ENCODE measurements at regions not wholly inside any gene's neighbourhood (a gene's known extent, or its start where the extent isn't known, plus 50 kb on each side); places are given as distances from the start of the nearest gene placed in this dataset.
"Not testable (repeated sequence)": the region's sequence is repeated elsewhere in the genome, so short reads cannot be mapped to it uniquely, and the experiment has no call there.

DNA sequence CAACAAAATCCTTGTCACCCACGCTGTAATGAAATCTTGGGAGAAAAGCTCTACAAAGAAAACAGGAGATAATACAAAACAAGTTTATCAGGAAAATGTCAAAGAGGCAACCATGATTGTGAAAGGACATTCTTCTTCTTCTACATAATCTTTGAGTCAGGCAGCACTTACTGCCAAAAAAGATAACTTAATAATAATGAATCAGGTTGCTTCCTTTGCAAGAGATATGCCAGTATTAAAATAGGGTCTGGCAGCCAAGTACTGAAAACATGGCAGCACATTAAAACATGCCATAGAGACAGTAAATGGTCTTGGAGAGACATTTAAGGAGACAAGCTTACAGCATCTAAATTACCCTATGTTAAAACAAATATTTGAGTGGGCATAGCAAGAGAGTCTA lies 1573.4 kb downstream of the EFNA5 start:
- DNase-seq (ENCODE audit: low spot score) = no peak
- in situ Hi-C loops (cut with HindIII; ENCODE audit: low sequenced_read_pairs) = no loop called here

DNA sequence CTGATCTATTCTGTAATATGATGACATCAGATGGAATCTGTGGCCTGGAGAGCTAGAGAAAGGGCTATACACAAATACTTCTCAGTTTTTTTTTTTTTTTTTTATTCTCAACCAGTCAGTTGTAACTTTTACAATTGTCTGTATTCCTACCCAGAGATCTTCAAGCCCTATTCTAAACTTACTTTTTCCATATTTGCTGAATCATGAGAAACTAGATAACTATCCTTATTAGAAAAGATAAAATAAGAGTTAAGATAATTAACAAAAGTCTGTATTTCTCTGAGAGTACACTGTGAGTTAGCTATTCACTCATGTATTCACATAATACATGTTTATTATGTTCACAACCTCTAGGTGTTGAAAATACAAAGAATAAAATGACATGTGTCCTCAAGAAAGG lies 1575.9 kb downstream of the EFNA5 start:
- no peak for DNase-seq (ENCODE audit: low spot score)
- in situ Hi-C loops (cut with HindIII; ENCODE audit: low sequenced_read_pairs) = no loop called here

DNA sequence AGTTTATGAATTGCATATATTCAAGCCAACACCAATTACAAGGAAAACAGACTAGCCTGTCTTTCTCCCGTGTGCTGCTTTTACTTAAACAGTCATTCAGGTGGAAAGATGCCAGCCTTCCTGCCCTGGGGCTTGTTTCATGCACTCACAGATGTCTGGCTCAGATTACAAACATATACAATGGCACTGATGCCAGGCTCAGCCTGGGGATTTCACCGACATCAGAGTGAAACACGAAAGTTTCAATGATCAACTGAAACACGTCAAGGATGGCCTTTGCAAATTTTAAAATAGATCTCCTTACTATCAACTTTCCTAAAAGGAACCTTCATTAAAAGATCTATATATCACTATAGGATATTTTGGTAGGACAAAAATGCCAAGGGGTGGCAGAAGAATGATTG lies 1576.5 kb downstream of the EFNA5 start:
- DNase-seq (ENCODE audit: low spot score) = no peak
- in situ Hi-C loops (cut with HindIII; ENCODE audit: low sequenced_read_pairs) = no loop called here

DNA sequence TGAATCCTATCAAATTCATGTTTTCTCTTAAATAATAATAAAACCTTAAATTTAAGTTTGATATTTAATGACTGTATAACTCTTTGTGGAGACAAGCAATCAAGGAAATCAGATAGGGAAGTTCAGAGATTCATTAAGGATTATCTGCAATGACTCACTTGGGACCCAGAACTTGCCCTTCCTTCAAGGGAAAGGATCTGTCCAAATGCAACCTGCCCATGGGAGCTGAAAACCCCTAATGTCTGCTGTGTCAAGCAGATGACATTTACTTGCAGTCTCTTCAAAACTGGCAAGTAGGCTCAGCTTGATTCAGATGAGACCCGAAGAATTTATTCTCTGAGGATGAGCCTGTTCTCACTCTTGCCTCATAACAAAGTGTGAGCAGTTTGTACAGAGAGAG lies 1577.6 kb downstream of the EFNA5 start:
- in situ Hi-C loops (cut with HindIII; ENCODE audit: low sequenced_read_pairs) = no loop called here
- DNase-seq (ENCODE audit: low spot score) = no peak

DNA sequence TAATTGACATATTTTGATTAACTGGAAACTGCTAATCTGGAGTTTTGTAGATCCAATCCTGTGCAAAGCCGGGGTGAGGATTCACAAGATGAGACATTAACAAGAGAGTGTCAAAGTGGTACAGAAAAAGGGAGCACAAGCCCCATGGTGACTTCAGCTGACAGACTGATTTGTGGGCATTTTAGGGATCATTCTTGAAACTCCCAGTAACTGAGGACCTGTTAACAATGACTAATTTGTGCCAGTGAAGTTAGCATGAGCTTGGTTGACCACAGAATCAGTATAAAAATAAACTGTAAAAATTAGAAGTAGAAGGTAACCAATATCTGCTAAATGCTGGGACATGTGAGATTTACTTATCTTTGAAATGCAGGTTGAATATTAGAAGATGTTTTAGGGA lies 1578.3 kb downstream of the EFNA5 start:
- in situ Hi-C loops (cut with HindIII; ENCODE audit: low sequenced_read_pairs) = no loop called here
- DNase-seq (ENCODE audit: low spot score) = no peak

DNA sequence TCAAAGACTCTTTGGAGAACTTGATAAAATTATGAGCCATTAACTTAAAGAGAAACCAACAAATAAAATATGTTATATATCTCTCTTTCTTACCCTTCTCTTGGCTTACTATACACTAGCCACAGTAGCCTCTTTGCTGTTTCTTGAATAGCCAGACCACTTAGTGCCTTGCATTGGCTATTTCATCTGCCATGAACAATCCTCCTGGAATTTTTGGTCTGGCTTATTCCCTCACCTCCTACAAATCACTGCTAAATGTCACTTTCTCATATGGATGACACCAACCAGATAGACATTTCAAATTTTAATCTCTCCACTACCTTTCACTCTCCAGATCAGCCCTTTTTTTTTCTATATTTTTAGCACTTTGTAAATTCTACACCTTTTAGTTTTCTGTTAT lies 1581.7 kb downstream of the EFNA5 start:
- in situ Hi-C loops (cut with HindIII; ENCODE audit: low sequenced_read_pairs) = no loop called here

DNA sequence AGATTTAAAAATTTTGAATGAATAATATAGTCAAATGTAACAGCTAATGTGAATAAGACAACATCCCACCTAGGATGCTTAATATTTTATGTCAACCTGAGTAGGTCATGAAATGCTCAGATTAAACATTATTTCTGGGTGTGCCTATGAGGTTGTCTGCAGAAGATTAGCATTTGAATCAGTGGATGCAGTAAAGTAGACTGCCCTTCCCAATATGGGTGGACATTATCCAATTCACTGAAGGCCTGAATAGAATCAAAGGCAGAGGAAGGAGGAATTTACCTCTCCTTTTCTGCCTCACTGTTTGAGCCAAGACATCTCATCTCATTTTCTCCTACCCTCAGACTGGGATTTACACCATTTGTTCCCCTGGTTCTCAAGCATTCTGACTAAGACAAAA lies 1582.3 kb downstream of the EFNA5 start:
- in situ Hi-C loops (cut with HindIII; ENCODE audit: low sequenced_read_pairs) = no loop called here

More for the DNA sequence above, 1581.7 kb downstream of the EFNA5 start:
- no peak for DNase-seq (ENCODE audit: low spot score)

DNA sequence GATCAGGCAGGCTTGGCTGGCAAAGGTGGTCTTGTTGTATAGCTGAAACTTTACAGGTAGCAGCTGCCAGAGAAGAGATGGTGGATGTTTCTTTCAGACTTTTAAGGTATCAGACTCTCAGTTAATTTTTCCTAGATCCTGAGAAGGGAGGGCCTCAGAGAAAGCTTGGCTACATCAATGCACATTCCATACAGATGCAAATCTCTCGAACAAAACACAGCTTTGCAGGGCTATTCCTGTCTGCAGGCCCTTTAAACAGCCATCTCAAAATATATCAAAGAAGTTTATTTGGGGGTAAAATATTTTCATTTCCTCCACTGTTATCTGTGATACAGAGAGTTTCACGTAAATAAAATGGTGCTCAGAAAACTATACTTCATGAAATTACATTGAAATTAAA lies 1584.4 kb downstream of the EFNA5 start:
- no peak for DNase-seq (ENCODE audit: low spot score)
- in situ Hi-C loops (cut with HindIII; ENCODE audit: low sequenced_read_pairs) = no loop called here

More for the DNA sequence above, 1582.3 kb downstream of the EFNA5 start:
- no peak for DNase-seq (ENCODE audit: low spot score)

DNA sequence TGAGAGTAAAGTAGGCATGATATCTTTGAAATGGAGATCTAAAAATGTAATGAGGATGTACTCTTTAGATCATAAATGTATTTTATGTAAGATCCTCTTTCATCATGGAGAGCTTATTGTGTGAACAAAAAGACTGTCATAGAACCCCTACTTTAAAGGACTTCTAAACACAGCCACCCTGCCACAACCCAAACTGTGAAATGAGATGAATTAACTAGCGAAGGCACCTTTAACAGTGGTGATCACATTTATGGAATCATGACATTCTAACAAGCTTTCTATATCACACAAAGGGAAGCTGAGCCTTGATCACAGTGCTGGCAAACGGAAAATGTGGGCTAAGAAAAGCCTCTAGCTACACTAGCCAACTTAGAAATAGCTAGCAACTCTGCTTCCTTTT lies 1585.2 kb downstream of the EFNA5 start:
- in situ Hi-C loops (cut with HindIII; ENCODE audit: low sequenced_read_pairs) = no loop called here
- DNase-seq (ENCODE audit: low spot score) = no peak

DNA sequence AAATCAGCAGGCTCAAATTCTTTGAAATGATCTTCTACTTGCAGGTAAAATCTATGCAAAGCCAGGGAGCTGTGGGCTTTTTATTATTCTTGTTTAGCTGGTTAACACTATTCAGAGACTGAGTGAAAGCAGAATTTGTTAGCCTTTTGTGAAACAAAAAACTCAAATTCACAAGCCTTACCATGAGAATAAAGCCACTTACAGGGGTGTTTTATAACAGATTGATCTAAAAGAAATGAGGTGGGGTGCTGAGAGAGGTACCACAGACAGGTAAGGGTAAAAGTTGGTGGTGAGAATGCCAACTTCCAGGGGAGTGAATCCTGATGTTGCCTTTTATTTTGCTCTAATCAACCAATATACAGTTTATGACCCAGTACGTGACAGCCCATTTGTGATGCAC lies 1585.6 kb downstream of the EFNA5 start:
- DNase-seq (ENCODE audit: low spot score) = no peak
- in situ Hi-C loops (cut with HindIII; ENCODE audit: low sequenced_read_pairs) = no loop called here

DNA sequence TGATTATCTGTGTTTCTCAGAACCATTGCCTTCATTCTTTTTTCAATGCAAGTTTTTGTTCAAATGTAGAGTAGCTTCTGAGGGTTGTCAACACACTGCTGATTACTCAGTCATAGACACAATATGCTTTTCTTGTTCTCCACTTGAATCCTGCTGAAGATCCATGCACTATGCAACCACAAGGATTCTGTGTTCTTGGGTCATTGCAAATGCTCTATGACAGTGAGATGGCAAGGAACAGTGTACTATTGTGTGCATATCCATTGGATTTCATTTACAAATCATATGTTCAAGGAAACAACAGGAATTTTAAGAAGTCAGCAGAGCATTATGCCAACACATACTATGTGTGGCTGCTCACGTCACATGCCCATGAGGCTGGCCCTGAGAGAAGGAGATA lies 1590.2 kb downstream of the EFNA5 start:
- no peak for DNase-seq (ENCODE audit: low spot score)
- in situ Hi-C loops (cut with HindIII; ENCODE audit: low sequenced_read_pairs) = no loop called here

DNA sequence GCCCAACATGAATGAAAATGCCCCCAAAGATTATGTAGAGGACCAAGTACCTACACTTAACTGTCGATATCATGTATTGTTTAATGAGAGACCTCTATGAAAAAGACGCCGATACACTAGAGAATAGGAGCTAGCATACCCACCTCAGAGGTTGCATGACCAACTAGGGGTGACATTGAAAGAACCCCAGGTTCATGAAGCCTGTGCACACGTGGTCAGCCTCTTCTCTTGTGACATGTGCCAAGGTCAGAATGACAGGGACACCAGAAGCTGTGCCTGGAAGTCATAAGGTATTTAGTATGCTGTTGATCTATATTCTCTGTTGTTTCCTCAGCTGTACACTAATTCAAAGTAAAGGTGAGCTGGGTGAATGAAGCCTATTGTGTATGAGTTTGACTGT lies 1594.1 kb downstream of the EFNA5 start:
- in situ Hi-C loops (cut with HindIII; ENCODE audit: low sequenced_read_pairs) = no loop called here
- DNase-seq (ENCODE audit: low spot score) = no peak

DNA sequence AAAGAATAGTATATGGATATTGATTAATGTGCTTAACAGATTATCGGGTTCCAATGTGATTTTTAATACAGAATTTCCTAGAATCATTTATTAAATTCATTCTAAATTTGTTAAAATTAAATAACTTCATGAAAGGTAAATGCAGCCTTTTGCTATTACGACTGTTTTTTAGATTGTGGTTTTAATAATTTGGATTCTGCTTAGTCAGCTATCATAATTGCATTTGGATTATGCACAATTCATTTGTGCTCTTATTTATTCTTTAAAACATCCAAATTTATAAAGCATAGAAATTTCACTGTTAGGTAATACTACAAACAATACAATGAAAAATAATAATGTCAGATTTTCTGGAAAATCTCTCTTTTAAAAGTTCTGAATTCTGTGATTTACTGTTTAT lies 1598.5 kb downstream of the EFNA5 start:
- in situ Hi-C loops (cut with HindIII; ENCODE audit: low sequenced_read_pairs) = no loop called here
- DNase-seq (ENCODE audit: low spot score) = no peak

DNA sequence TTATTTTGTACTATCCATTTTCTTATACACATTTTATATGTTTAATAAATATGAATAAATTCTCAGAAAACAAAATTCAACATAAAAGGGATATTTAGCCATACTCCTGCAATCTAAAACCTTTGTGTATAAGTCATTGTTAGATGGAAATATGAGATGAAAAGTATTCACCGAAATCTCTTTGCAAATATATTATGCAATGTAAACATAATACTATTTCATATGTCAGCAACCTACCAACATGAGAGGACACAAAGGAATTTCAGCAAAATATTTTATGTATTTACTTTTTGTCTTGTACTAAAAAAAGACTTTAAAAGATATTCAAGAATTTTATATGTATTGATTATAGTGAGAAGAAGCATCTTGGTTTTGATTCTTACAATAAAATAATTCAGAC lies 1623.4 kb downstream of the EFNA5 start:
- in situ Hi-C loops (cut with HindIII; ENCODE audit: low sequenced_read_pairs) = no loop called here
- no peak for DNase-seq (ENCODE audit: low spot score)

DNA sequence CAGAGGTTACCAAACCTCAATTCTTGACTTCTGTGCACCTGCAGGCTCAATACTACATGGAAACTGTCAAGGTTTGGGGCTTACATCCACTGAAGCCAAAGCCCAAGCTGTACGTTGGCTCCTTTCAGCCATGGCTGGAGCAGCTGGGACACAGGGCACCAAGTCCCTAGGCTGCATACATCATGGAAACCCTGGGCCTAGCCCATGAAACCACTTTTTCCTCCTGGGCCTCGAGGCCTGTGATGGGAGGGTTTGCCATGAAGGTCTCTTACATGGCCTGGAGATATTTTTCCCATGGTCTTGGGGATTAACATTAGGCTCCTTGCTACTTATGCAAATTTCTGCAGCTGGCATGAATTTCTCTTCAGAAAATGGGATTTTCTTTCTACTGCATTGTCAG lies 1638.7 kb downstream of the EFNA5 start:
- DNase-seq (ENCODE audit: low spot score); in situ Hi-C loops (cut with HindIII; ENCODE audit: low sequenced_read_pairs): not testable (repeated sequence)

DNA sequence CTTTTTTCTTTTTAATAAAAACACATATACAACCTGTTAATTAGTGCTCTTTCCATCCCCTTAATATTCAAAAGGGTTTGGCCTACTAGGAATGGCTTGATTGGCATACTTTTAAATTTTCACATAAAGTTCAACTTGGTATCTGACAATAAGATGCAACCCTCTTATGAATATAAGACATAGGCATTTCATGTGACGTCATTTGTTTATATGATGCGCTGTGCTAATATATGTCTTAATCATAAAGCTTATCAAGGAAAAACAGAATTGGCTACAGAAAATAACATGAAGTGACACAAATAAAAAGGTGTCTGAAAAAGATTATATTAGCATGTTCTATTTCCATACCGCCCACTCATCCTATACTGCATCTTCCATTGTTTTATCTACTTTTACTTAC lies 1642.4 kb downstream of the EFNA5 start:
- in situ Hi-C loops (cut with HindIII; ENCODE audit: low sequenced_read_pairs) = no loop called here
- no peak for DNase-seq (ENCODE audit: low spot score)

DNA sequence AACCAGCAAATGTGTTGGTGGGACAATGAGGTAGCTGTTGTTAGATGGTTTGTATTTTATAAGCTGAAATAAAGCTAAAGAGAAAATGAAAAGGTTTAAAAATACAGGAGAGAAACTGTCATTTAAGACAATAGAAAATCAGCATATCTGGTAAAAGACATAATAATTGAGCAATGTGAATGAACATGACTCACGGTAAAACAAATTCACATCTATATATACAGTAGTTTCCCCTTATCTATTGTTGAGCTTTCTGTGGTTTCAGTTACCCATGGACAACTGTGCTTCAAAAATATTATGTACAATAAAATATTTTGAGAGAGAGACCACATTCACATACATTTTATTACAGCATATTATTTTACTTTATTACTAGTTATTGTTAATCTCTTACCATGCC lies 1649.8 kb downstream of the EFNA5 start:
- in situ Hi-C loops (cut with HindIII; ENCODE audit: low sequenced_read_pairs) = no loop called here
- DNase-seq (ENCODE audit: low spot score) = no peak

DNA sequence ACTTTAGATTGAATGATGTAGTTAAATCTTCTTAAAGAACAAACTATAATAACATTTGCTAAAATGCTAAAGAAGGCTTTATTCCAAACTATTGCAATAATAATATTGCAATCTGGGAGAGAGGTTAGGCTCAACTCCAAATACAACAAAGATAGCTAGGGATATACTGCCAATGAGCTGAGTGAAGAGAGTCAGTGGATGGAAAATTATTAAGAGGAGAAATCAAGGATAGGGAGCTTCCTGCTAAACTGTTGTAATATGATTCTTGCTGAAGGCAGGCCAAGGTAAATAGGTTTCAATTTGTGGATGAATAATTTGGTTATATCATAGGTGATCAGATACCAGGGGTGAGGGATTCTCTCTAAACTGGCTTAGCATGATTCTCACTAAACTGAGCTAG lies 1651.5 kb downstream of the EFNA5 start:
- in situ Hi-C loops (cut with HindIII; ENCODE audit: low sequenced_read_pairs) = no loop called here

DNA sequence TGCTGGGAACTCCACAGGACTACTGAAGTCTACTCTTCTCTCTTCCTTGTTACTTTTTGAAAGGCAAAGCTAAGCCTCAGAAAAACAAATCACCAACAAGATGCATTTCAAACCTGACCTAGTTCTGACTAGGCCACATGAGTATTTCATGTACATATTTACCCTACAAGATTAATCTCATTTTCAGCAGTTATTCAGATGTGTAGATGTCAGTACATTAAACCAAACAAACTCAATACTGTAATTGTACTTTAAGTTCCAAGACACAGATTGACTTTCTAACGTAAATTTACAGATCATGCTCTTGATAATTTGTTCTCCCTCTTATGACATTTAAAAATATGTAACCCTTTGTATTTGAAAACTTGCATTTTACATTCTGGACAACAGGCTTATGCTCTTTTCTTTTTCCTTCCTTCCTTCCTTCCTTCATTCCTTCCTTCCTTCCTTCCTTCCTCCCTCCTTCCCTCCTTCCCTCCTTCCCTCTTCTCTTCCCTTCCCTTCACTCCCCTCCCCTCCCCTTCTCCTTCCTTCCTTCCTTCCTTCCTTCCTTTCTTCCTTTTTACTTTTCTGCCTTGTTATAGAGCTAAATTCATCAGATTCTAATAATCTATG lies 1653.4 kb downstream of the EFNA5 start:
- in situ Hi-C loops (cut with HindIII; ENCODE audit: low sequenced_read_pairs) = no loop called here
- DNase-seq (ENCODE audit: low spot score) = no peak

More for the DNA sequence above, 1651.5 kb downstream of the EFNA5 start:
- no peak for DNase-seq (ENCODE audit: low spot score)

DNA sequence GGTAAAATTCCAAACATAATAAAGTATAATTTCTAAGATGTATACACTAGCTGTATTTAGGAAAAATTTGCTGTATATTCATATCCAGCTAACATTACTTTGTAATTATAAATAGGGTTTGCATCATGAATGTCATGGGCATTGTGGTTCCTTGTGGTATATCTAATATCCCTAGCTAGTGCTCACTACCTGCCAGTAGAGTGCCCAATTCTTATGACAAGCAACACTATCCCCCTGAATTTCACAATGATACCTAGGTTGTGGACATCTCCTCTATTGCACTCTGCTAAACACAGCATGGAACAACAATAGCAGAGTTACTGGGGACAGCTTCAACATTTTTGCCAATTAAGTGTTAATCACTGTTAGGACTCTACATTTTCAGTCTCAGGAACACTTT lies 1656.5 kb downstream of the EFNA5 start:
- no peak for DNase-seq (ENCODE audit: low spot score)

DNA sequence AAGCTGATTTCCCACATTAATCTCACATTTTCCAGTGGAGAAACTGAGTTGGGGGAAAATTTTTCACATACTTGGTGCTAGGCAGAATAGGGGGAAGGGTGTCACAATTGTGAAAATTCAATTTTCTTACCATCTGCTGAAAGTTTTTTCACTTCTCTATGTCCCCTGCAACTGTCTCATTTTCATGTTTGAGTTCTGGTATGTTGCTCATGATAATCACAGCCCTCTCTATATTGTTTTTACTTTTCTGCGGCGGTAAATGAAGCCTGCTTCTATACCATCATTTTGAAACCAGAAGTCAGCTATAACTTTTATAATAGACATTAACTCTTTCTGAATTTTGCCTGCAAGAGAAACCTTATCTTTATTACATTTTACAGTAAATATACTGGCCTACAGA lies 1664.5 kb downstream of the EFNA5 start:
- no peak for DNase-seq (ENCODE audit: low spot score)
- in situ Hi-C loops (cut with HindIII; ENCODE audit: low sequenced_read_pairs) = no loop called here

More for the DNA sequence above, 1656.5 kb downstream of the EFNA5 start:
- in situ Hi-C loops (cut with HindIII; ENCODE audit: low sequenced_read_pairs) = no loop called here

DNA sequence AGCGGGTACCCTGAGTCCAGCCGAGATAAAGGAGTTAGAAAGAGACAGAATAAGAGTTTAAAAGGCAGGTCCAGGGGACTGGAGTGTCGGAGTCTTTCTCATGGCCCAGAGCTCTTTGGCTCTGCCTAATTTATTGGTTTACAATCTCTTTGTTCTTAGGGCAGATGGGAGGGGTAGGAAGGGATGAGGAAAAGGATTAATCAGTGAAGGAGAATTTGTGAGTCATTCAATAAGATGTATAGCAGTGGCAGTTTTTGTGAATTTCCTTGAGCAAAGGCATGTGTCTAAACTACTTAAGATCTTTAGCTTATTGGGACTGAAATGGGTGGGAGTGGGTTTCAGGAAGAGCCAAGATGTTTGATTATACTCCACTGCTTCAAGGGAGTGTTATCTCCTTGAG lies 1671.7 kb downstream of the EFNA5 start:
- in situ Hi-C loops (cut with HindIII; ENCODE audit: low sequenced_read_pairs); DNase-seq (ENCODE audit: low spot score): not testable (repeated sequence)
